AG08396 (cell line): ENCODE measurements at regions not wholly inside any gene's neighbourhood (a gene's known extent, or its start where the extent isn't known, plus 50 kb on each side); places are given as distances from the start of the nearest gene placed in this dataset.
A peak's percentile ranks its signal among the peaks of the same experiment; 100 is the strongest.
"Not testable (repeated sequence)": the region's sequence is repeated elsewhere in the genome, so short reads cannot be mapped to it uniquely, and the experiment has no call there.

Experiments
- DNase-seq: peaks from one replicate; pipeline ENCODE4 v3.0.0; 2012; ENCODE audit warnings: low spot score, mixed read lengths

GRCh38 chr12:34606749-34607519, 584.6 kb downstream of the ALG10 start:
- no peak for DNase-seq

GRCh38 chr12:34607520-34608195, 585.4 kb downstream of the ALG10 start:
- peak; percentile 1 for DNase-seq

GRCh38 chr12:34613988-34614387, 591.7 kb downstream of the ALG10 start:
- DNase-seq, result not testable (repeated sequence)

GRCh38 chr12:34625116-34625515, 602.8 kb downstream of the ALG10 start:
- peak; percentile 2 for DNase-seq

- DNase-seq, result no peak
Observed at GRCh38 chr12:34626363-34627157, 604.3 kb downstream of the ALG10 start.
